ENCODE measurements at regions not wholly inside any gene's neighbourhood (a gene's known extent, or its start where the extent isn't known, plus 50 kb on each side); places are given as distances from the start of the nearest gene placed in this dataset.

DNA sequence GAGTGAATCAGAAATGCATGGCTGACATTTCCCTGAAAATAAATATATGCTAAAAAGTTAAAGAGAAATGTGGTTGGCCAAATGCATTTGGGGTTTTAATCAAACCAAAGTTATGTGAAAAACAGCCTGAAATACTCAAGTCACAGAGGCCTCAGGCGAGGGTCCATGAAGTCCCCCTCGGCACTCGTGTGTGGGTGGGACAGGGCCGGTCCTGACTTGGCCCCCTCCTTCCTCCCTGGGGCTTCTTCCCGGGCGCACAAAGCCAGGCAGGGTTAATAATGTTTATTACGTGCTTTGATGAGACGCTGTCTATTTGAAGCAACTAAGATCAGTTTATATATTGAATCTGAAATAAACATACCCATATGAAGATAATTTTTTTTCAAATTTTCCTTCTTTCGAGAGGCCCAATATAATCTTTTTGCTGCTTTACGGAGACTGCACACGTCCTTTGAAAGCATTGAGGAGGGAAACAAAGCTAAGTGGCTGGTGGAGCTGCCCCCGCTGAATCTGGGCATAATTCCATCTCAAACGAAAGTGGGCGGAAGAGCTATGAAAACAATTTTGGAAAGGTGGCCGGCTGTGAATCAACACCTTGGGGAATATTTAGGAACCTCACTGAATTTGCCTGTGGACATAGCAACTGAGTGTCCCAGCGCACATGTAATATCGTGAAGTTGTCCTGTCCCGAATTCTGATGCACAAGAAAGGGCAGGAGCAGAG, 55.8 kb upstream of the SMOC2 start:
- TF ChIP-seq POLR2A (IDR thresholded peaks at IDR 0.05): no peak
- TF ChIP-seq, protein P1, sequence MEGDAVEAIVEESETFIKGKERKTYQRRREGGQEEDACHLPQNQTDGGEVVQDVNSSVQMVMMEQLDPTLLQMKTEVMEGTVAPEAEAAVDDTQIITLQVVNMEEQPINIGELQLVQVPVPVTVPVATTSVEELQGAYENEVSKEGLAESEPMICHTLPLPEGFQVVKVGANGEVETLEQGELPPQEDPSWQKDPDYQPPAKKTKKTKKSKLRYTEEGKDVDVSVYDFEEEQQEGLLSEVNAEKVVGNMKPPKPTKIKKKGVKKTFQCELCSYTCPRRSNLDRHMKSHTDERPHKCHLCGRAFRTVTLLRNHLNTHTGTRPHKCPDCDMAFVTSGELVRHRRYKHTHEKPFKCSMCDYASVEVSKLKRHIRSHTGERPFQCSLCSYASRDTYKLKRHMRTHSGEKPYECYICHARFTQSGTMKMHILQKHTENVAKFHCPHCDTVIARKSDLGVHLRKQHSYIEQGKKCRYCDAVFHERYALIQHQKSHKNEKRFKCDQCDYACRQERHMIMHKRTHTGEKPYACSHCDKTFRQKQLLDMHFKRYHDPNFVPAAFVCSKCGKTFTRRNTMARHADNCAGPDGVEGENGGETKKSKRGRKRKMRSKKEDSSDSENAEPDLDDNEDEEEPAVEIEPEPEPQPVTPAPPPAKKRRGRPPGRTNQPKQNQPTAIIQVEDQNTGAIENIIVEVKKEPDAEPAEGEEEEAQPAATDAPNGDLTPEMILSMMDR (IDR thresholded peaks at IDR 0.05): no peak
- intact Hi-C loops (cut with DNase I): no loop called here
- DNase-seq: no peak
- no peaks in the 10 kb centered on the region for H3K9me3 ChIP-seq
- no peak overlapping the region for H3K4me3 ChIP-seq
- WGBS, 2 donors: 28 to 43% methylated on average over 16 to 17 of the region's 18 CpGs
- H3K36me3 ChIP-seq: no peaks in the 10 kb centered on the region
- H3K4me1 ChIP-seq: peaks cover 0 to 6% (median 0%) of the 10 kb centered on the region in 3 donors
- H3K27me3 ChIP-seq: peaks cover 0 to 8% (median 0%) of the 10 kb centered on the region in 4 donors
- H3K27ac ChIP-seq: no peak overlapping the region

DNA sequence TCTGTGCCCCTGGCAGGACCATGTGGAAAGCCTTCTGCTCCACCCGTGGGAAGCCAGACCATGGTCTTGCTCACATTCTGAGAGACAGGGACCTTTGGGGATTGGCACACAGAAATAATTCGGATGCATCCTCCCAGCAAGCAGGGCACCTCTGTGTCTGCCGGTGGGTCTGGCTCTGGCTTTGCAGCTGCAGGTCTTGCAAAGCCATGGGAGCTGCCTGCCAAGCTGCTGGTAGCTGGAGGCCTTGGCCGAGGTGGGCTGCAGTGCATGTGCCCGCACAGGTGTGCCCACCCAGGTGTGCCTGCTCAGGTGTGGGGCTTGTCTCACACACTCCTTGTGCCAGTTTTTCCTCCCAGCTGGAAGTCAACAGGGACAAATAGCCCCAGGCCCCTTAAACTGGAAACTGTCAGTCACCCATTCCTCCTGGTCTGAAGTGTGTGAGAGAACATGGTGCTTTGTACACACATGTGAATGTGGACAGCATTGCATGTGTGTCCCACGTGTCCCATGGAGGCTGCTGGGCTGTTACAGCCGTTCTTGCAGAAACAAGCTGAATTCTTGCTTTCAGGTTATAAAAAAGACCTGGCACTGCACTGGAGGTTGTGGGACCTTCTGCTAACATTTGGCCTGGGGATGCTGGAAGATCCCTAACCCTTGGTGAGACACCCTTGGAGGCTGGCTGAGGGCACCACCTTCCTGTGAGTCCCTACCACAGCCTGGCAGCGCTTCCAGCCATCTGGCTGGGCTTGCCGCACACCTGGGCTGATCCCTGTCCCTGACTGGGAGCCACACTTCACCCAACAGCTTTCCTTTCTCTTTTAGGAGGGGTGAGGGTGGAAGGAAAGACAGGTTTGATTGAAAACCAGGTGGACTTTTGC, 54.9 kb upstream of the SMOC2 start:
- H3K9me3 ChIP-seq: no peaks in the 10 kb centered on the region
- intact Hi-C loops (cut with DNase I): no loop called here
- WGBS, 2 donors: 31 to 85% methylated on average over 3 to 5 of the region's 9 CpGs
- H3K36me3 ChIP-seq: no peaks in the 10 kb centered on the region
- no peak overlapping the region for H3K4me3 ChIP-seq
- H3K4me1 ChIP-seq: peaks cover 0 to 6% (median 0%) of the 10 kb centered on the region in 3 donors
- TF ChIP-seq, protein P1 (IDR thresholded peaks at IDR 0.05): no peak
- TF ChIP-seq POLR2A (IDR thresholded peaks at IDR 0.05): no peak
- H3K27me3 ChIP-seq: peaks cover 0 to 16% (median 0%) of the 10 kb centered on the region in 4 donors
- no peak overlapping the region for H3K27ac ChIP-seq
- no peak for DNase-seq

- Histone ChIP-seq H3K27ac (no peak overlapping the region), H3K4me1 (peaks cover 0 to 6% (median 0%) of the 10 kb centered on the region in 3 donors), H3K36me3 (no peaks in the 10 kb centered on the region), H3K27me3 (peaks cover 0 to 19% (median 0%) of the 10 kb centered on the region in 4 donors), H3K9me3 (no peaks in the 10 kb centered on the region), H3K4me3 (no peak overlapping the region)
- intact Hi-C loops (cut with DNase I): no loop called here
- no peak for DNase-seq
- no peak for TF ChIP-seq POLR2A (IDR thresholded peaks at IDR 0.05)
- TF ChIP-seq, protein P1 (IDR thresholded peaks at IDR 0.05): no peak
- 87 to 94% methylated on average over 8 of the region's 9 CpGs for WGBS, 2 donors
Observed at GRCh38 chr6:168386973-168387372, 54.0 kb upstream of the SMOC2 start.

DNA sequence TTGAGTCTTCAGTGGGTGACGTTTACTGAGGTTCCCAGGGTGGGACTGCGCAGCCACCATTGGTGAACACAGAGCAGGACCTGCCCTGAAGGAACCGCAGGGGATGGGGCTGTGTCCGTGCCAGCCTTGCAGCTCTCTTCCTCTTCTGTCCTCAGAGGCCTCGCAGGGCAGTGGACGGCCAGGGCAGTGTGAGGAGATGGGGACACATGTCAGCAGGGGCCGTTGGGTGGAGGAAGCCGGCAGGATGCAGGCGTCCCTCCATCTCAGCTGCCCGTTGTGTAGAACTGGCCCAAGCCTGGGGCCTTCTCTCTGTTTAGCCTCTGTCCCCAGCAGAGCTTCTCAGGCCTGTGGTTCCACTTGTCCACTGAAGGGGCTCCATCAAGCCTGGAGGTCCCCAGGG, 53.6 kb upstream of the SMOC2 start:
- no CpG with 5 or more reads among the region's 10 CpGs for WGBS, 2 donors
- intact Hi-C loops (cut with DNase I): no loop called here
- DNase-seq: no peak

More for the DNA sequence above, 53.6 kb upstream of the SMOC2 start:
- Histone ChIP-seq H3K27me3 (peaks cover 0 to 20% (median 0%) of the 10 kb centered on the region in 4 donors), H3K9me3 (no peaks in the 10 kb centered on the region), H3K27ac (no peak overlapping the region), H3K4me3 (no peak overlapping the region), H3K36me3 (no peaks in the 10 kb centered on the region), H3K4me1 (peaks cover 0 to 6% (median 0%) of the 10 kb centered on the region in 3 donors)
- TF ChIP-seq POLR2A (IDR thresholded peaks at IDR 0.05): no peak
- TF ChIP-seq, protein P1 (IDR thresholded peaks at IDR 0.05): no peak

All from esophagus squamous epithelium (tissue), 5 donors.